Esophagus (tissue), 2 donors: ENCODE measurements at regions not wholly inside any gene's neighbourhood (a gene's known extent, or its start where the extent isn't known, plus 50 kb on each side); places are given as distances from the start of the nearest gene placed in this dataset.

Experiments
- H3K27ac ChIP-seq, 2 donors: one replicate each; pipeline ENCODE4 v1.5.1; 2013; ENCODE audit warnings: low read depth in 2 of 2, mild to moderate bottlenecking in 2 of 2, inconsistent platforms in 1 of 2, low read length in 1 of 2, moderate library complexity in 1 of 2
- H3K27me3 ChIP-seq, 2 donors: one replicate each; pipeline ENCODE4 v1.6.1; 2013; ENCODE audit warnings: low read length in 2 of 2, control low read depth in 1 of 2, mild to moderate bottlenecking in 1 of 2; ENCODE audit not compliant: insufficient read depth in 2 of 2, control insufficient read depth in 1 of 2
- H3K36me3 ChIP-seq, 2 donors: one replicate each; pipeline ENCODE4 v1.6.1; 2013; ENCODE audit warnings: low read length in 1 of 2; ENCODE audit not compliant: control insufficient read depth in 2 of 2, insufficient read depth in 2 of 2
- H3K4me1 ChIP-seq, 2 donors: one replicate each; pipeline ENCODE4 v1.6.1; 2013; ENCODE audit warnings: low read length in 1 of 2; ENCODE audit not compliant: control insufficient read depth in 2 of 2, insufficient read depth in 2 of 2
- H3K4me3 ChIP-seq, 2 donors: one replicate each; pipeline ENCODE4 v1.5.1; 2013; ENCODE audit warnings: low read length in 2 of 2, mild to moderate bottlenecking in 2 of 2, low read depth in 1 of 2, moderate library complexity in 1 of 2
- H3K9me3 ChIP-seq, 2 donors: one replicate each; pipeline ENCODE4 v1.6.1; 2013; ENCODE audit warnings: mild to moderate bottlenecking in 2 of 2, low read depth in 1 of 2, low read length in 1 of 2, moderate library complexity in 1 of 2; ENCODE audit not compliant: control insufficient read depth in 2 of 2, insufficient read depth in 1 of 2
- WGBS, 2 donors: extraction: QIAGEN DNeasy Blood & Tissue Kit; methylation state at CpG; one replicate each; pipeline ENCODE4 v1.1.7; 2013; 5-methylcytosine and 5-hydroxymethylcytosine counted together
- donor health status: healthy with polysubstance abuse.
- donor health status: Bipolar disorder and iron deficiency.

DNA sequence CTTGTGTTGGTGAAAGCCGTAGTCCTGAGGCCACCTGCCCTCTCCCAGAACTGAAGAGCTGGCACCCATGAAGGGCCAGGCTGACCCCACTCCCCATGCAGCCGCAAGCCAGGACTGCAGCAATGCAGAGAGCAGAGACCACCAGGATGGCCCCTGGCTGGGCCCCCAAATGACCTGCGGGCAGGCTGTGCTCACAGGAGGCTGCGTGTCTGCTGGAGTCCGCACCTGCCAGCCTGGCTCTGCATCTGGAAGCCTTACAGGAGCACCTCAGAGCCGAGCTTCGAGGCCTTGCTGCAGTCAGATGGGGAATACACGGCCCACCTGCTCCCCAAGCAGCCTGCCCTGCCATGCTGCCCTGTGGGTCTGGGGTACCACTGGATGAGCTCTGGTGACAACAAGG lies 1336.8 kb downstream of the TBC1D22A start:
- H3K27me3 ChIP-seq, result no peaks in the 10 kb centered on the region

DNA sequence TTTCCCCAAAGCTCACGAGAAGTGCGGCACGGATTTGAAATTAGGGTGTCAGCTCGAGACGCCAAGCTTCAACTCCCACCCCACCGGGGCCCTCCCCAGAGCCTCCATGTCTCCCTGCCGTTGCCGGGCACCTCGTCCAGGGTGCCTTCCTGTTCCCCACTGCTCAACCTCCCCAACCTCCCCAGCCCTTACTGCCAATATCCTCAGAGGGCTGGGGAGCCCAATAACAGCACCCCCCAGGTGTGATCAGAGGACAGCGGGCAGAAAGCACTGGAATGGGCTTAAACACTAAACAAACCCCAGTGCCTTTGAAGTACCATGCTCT lies 1336.4 kb downstream of the TBC1D22A start:
- Histone ChIP-seq H3K4me3 (no peak overlapping the region), H3K36me3 (no peaks in the 10 kb centered on the region), H3K27me3 (no peaks in the 10 kb centered on the region), H3K4me1 (no peaks in the 10 kb centered on the region), H3K9me3 (peaks cover 0 to 2% of the 10 kb centered on the region in 2 donors), H3K27ac (no peak overlapping the region)
- 68 to 75% methylated on average over 10 of the region's 10 CpGs for WGBS, 2 donors

More for the DNA sequence above, 1336.8 kb downstream of the TBC1D22A start:
- H3K36me3 ChIP-seq, result no peaks in the 10 kb centered on the region
- H3K27ac ChIP-seq, result no peak overlapping the region
- H3K9me3 ChIP-seq, result peaks cover 0 to 2% of the 10 kb centered on the region in 2 donors
- H3K4me1 ChIP-seq, result no peaks in the 10 kb centered on the region
- H3K4me3 ChIP-seq, result no peak overlapping the region
- WGBS, 2 donors, result 79 to 84% methylated on average over 8 of the region's 8 CpGs

DNA sequence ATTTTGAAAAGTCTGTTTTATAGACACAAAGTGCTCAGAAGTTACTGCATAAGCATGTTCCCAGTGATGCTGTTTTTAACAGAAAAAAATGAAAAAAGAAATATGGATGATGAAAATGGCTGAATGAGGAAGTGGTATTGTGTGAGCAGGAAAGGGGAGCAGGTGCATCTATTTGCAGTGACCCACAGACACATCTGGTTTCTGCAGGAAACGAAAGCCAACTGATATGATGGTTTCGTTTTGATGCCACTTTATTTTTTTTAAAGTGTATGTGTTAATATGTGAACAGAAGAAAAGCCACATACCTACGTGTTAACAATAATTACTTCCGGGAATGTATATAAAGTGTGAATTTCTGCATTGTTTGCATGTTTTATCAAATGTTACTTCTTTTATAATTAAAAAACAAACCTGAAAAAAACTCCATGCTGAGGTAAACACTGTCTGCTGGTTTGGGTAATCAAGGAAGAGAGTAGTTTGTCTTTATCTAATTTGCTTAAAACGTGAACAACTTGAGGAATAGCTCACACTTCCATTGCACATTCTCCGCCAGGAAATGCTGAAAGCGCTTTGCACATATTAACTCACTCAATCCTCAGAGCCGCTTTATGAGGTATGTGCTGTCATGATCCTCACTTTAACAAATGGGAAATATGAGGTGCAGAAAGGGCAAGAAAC lies 1335.9 kb downstream of the TBC1D22A start:
- Histone ChIP-seq H3K4me3 (no peak overlapping the region), H3K36me3 (no peaks in the 10 kb centered on the region), H3K4me1 (no peaks in the 10 kb centered on the region), H3K27ac (no peak overlapping the region), H3K9me3 (peaks cover 0 to 2% of the 10 kb centered on the region in 2 donors), H3K27me3 (no peaks in the 10 kb centered on the region)
- 48 to 56% methylated on average over 8 of the region's 8 CpGs for WGBS, 2 donors

DNA sequence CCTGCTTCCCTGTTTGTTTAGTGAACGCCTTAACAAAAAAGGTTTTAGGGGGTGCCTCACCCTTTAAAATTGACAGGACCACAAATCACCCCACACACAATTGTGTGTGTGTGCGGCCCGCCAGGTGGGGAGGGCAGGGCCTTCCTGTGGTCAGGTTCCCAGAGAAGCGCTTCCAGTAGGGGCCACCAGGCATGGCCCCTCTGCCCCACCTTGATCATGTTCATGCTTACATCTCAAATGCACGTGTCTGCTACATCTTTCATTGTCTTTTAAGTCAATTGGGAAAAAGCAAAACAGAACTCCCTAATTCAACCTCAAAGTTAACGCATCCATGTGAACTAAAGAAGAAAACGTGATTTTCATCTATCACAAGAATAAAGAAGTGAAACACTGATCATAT lies 1335.3 kb downstream of the TBC1D22A start:
- no peak overlapping the region for H3K4me3 ChIP-seq
- peaks cover 0 to 2% of the 10 kb centered on the region in 2 donors for H3K9me3 ChIP-seq
- 54 to 56% methylated on average over 7 of the region's 7 CpGs for WGBS, 2 donors
- no peaks in the 10 kb centered on the region for H3K36me3 ChIP-seq
- no peaks in the 10 kb centered on the region for H3K4me1 ChIP-seq
- H3K27ac ChIP-seq, result no peak overlapping the region
- H3K27me3 ChIP-seq, result no peaks in the 10 kb centered on the region

- no peak overlapping the region for H3K4me3 ChIP-seq
- H3K27me3 ChIP-seq, result no peaks in the 10 kb centered on the region
- no peaks in the 10 kb centered on the region for H3K36me3 ChIP-seq
- H3K9me3 ChIP-seq, result peaks cover 0 to 2% of the 10 kb centered on the region in 2 donors
- no peaks in the 10 kb centered on the region for H3K4me1 ChIP-seq
- no peak overlapping the region for H3K27ac ChIP-seq
- WGBS, 2 donors, result 59 to 61% methylated on average over 13 of the region's 13 CpGs
Measured at GRCh38 chr22:48096851-48097665, 1334.6 kb downstream of the TBC1D22A start.

DNA sequence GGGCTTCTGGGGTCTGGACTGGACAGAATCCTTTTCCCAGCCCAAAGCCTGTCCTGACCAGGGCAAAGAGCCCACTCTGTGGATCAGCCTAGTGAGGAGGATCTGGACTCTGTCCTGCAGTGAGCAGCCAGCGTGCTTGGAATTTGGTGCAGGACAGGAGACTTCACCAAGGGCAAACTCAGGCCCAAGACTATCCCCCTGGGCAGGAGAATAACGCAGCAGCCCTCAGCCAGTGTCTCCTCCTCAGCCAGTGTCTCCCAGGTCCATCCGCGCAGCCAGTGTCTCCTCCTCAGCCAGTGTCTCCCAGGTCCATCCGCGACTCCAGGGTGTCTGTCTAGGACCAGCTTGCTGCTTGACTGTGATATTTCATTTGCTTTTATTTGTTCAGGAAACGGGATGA lies 1334.0 kb downstream of the TBC1D22A start:
- Histone ChIP-seq H3K9me3 (peaks cover 0 to 2% of the 10 kb centered on the region in 2 donors), H3K36me3 (no peaks in the 10 kb centered on the region), H3K4me3 (no peak overlapping the region), H3K27me3 (no peaks in the 10 kb centered on the region), H3K4me1 (no peaks in the 10 kb centered on the region), H3K27ac (no peak overlapping the region)
- 67 to 78% methylated on average over 7 of the region's 7 CpGs for WGBS, 2 donors

- Histone ChIP-seq H3K4me3 (no peak overlapping the region), H3K36me3 (no peaks in the 10 kb centered on the region), H3K9me3 (peaks cover 0 to 2% of the 10 kb centered on the region in 2 donors), H3K27ac (no peak overlapping the region), H3K27me3 (no peaks in the 10 kb centered on the region), H3K4me1 (peaks cover 7 to 11% of the 10 kb centered on the region in 2 donors)
- WGBS, 2 donors, result 81 to 88% methylated on average over 8 of the region's 8 CpGs
Measured at GRCh38 chr22:48093981-48094380, 1331.5 kb downstream of the TBC1D22A start.

DNA sequence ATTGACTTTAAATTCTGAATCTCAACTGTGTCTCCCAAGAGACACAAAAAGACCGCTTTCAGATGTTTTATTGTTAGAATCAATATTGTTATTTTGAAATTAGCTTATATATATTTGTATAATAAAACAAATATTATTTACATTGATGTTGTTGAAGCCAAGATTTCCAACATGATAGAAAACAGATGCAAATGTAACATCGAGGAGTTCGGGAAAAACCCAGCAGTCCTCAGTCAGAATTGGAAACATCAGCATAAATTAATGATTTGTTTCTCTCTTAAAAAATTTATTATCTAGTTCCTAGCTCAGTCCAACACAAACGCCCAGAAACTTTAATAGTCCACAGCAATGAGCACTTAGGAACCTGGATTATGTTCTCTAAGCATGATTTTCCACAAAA lies 1330.4 kb downstream of the TBC1D22A start:
- 59 to 67% methylated on average over 4 of the region's 4 CpGs for WGBS, 2 donors
- Histone ChIP-seq H3K27me3 (no peaks in the 10 kb centered on the region), H3K36me3 (no peaks in the 10 kb centered on the region), H3K27ac (no peak overlapping the region), H3K4me1 (peaks cover 7 to 11% of the 10 kb centered on the region in 2 donors), H3K9me3 (peaks cover 0 to 2% of the 10 kb centered on the region in 2 donors), H3K4me3 (no peak overlapping the region)

- H3K4me3 ChIP-seq, result no peak overlapping the region
- no peaks in the 10 kb centered on the region for H3K36me3 ChIP-seq
- WGBS, 2 donors, result 83 to 85% methylated on average over 10 of the region's 10 CpGs
- H3K4me1 ChIP-seq, result peaks cover 7 to 11% of the 10 kb centered on the region in 2 donors
- H3K9me3 ChIP-seq, result no peaks in the 10 kb centered on the region
- no peak overlapping the region for H3K27ac ChIP-seq
- H3K27me3 ChIP-seq, result no peaks in the 10 kb centered on the region
Measured at GRCh38 chr22:48091656-48092223, 1329.3 kb downstream of the TBC1D22A start.
